Cardiac muscle cell (in vitro differentiated cells and primary cell): ENCODE measurements at regions not wholly inside any gene's neighbourhood (a gene's known extent, or its start where the extent isn't known, plus 50 kb on each side); places are given as distances from the start of the nearest gene placed in this dataset.

Experiments used
- DNase-seq, 2 donors: peaks; one replicate each; pipeline versions ENCODE4 v3.0.0 to v3.0.0-alpha.2; 2010 to 2017; ENCODE audit warnings: low read depth in 1 of 2, low spot score in 1 of 2
- H3K27ac ChIP-seq: fragments of 200-600 bp; sonication (generic); 2 replicates; pipeline ENCODE4 v1.5.1; 2016
- H3K27me3 ChIP-seq: fragments of 200-600 bp; sonication (generic); 2 replicates; pipeline ENCODE4 v1.6.0; 2016; ENCODE audit warnings: control low read depth
- H3K36me3 ChIP-seq: fragments of 200-600 bp; sonication (generic); 2 replicates; pipeline ENCODE4 v1.5.1; 2016; ENCODE audit warnings: control low read depth
- H3K4me1 ChIP-seq: fragments of 200-600 bp; sonication (generic); 2 replicates; pipeline ENCODE4 v1.8.1; 2017; ENCODE audit warnings: low read depth, mild to moderate bottlenecking, mixed run types
- H3K4me3 ChIP-seq: fragments of 200-600 bp; sonication (generic); 2 replicates; pipeline ENCODE4 v1.5.1; 2016; ENCODE audit warnings: mild to moderate bottlenecking
- H3K9me3 ChIP-seq: fragments of 200-600 bp; sonication (generic); 2 replicates; pipeline ENCODE4 v1.5.1; 2017; ENCODE audit warnings: low read depth, mild to moderate bottlenecking, control low read depth
- TF ChIP-seq, protein P1 (sequence below): IDR thresholded peaks from 2 replicates; pipeline ENCODE4 v1.5.1; 2012; ENCODE audit warnings: low read depth, mild to moderate bottlenecking, low read length

DNA sequence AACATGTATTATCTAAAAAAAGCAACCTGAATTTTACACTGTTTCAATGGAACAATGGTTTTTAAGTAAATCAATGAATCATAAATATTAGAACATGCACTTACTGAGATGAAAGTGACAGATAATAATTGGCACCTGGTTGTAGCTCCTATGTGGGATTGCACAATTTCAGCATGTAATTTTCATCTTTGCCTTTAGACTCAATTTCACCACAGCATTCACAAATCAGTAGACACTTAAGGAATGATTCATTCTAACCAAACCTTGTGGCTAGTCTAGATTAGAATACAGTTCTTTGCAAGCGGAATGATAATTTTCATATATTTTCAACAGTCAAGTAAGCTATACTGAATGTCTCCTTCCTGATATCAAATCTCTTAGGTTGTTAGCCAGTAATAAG, 853.4 kb downstream of the KCNT2 start:
- no peaks in the 10 kb centered on the region for H3K9me3 ChIP-seq
- H3K4me1 ChIP-seq, result no peaks in the 10 kb centered on the region
- H3K27me3 ChIP-seq, result no peaks in the 10 kb centered on the region
- no peak overlapping the region for H3K27ac ChIP-seq
- DNase-seq, result peak in 1 of 2 donors; percentile 0
- no peaks in the 10 kb centered on the region for H3K36me3 ChIP-seq
- no peak overlapping the region for H3K4me3 ChIP-seq
- TF ChIP-seq, protein P1, sequence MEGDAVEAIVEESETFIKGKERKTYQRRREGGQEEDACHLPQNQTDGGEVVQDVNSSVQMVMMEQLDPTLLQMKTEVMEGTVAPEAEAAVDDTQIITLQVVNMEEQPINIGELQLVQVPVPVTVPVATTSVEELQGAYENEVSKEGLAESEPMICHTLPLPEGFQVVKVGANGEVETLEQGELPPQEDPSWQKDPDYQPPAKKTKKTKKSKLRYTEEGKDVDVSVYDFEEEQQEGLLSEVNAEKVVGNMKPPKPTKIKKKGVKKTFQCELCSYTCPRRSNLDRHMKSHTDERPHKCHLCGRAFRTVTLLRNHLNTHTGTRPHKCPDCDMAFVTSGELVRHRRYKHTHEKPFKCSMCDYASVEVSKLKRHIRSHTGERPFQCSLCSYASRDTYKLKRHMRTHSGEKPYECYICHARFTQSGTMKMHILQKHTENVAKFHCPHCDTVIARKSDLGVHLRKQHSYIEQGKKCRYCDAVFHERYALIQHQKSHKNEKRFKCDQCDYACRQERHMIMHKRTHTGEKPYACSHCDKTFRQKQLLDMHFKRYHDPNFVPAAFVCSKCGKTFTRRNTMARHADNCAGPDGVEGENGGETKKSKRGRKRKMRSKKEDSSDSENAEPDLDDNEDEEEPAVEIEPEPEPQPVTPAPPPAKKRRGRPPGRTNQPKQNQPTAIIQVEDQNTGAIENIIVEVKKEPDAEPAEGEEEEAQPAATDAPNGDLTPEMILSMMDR, result no peak

DNA sequence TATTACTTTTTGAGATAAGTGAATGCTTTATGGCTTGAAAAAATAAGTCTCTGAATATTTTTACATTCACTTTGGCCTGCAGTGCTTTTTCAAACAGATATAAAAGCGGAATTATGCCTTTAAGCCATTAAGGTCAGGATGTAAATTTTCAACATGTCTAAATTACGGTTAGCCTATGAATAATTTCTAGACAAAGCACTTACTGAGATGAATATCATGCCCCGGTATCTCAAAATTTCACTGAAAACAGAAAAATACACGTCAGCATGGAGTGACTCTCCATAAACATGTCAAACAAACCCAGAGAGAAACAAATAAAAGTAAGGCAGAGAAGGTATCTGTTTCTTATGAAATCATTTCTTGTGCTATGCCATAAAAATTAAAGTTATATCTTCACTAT, 853.9 kb downstream of the KCNT2 start:
- TF ChIP-seq, protein P1, result no peak
- Histone ChIP-seq H3K27ac (no peak overlapping the region), H3K4me3 (no peak overlapping the region), H3K9me3 (no peaks in the 10 kb centered on the region), H3K4me1 (no peaks in the 10 kb centered on the region), H3K36me3 (no peaks in the 10 kb centered on the region), H3K27me3 (no peaks in the 10 kb centered on the region)
- no peak for DNase-seq

GRCh38 chr1:195748969-195749368, 859.3 kb downstream of the KCNT2 start:
- Histone ChIP-seq H3K36me3 (no peaks in the 10 kb centered on the region), H3K4me3 (no peak overlapping the region), H3K27me3 (no peaks in the 10 kb centered on the region), H3K9me3 (no peaks in the 10 kb centered on the region), H3K27ac (no peak overlapping the region), H3K4me1 (no peaks in the 10 kb centered on the region)
- no peak for DNase-seq
- TF ChIP-seq, protein P1, result no peak

GRCh38 chr1:195745189-195746010, 862.8 kb downstream of the KCNT2 start:
- DNase-seq, result no peak
- Histone ChIP-seq H3K4me3 (no peak overlapping the region), H3K36me3 (no peaks in the 10 kb centered on the region), H3K27me3 (no peaks in the 10 kb centered on the region), H3K4me1 (no peaks in the 10 kb centered on the region), H3K9me3 (no peaks in the 10 kb centered on the region), H3K27ac (no peak overlapping the region)
- TF ChIP-seq, protein P1, result no peak

GRCh38 chr1:195744256-195744655, 864.0 kb downstream of the KCNT2 start:
- H3K27ac ChIP-seq, result no peak overlapping the region
- DNase-seq, result no peak
- TF ChIP-seq, protein P1, result no peak
- H3K27me3 ChIP-seq, result no peaks in the 10 kb centered on the region
- no peak overlapping the region for H3K4me3 ChIP-seq
- H3K4me1 ChIP-seq, result no peaks in the 10 kb centered on the region
- H3K36me3 ChIP-seq, result no peaks in the 10 kb centered on the region
- no peaks in the 10 kb centered on the region for H3K9me3 ChIP-seq
